ENCODE measurements at regions not wholly inside any gene's neighbourhood (a gene's known extent, or its start where the extent isn't known, plus 50 kb on each side); places are given as distances from the start of the nearest gene placed in this dataset.

- no peak for FAIRE-seq
- DNase-seq (ENCODE audit: insufficient read length, low spot score) = no peak
- no peak for TF ChIP-seq POLR2A (IDR thresholded peaks at IDR 0.05; ENCODE audit: low read depth, low read length)
These were observed 96.8 kb downstream of the ELAPOR2 start for GRCh38 chr7:86962623-86963022.

DNA sequence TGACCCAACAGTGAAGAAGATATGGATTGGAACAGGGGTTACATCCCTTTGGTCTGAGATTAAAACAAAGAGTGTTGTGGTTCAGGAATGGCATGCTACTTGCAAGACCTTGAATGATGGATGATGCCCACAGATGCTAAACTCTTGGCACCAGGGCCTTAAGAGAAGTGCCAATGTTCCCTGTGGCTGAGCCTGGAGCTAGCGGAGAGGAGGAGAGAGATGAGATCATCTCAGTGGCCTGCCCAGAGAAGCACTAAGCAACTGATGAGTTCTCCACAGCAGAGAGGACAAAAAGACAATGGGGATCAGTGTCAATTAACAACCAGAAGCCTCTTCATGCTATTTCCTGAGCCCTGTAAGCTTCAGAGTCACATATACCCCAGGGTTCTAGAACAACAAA, 97.8 kb downstream of the ELAPOR2 start:
- FAIRE-seq = no peak
- DNase-seq (ENCODE audit: insufficient read length, low spot score) = no peak
- TF ChIP-seq POLR2A (IDR thresholded peaks at IDR 0.05; ENCODE audit: low read depth, low read length) = no peak

GRCh38 chr7:86958380-86958779, 101.1 kb downstream of the ELAPOR2 start:
- no peak for DNase-seq (ENCODE audit: insufficient read length, low spot score)
- TF ChIP-seq POLR2A (IDR thresholded peaks at IDR 0.05; ENCODE audit: low read depth, low read length) = no peak
- FAIRE-seq = no peak

- DNase-seq (ENCODE audit: insufficient read length, low spot score) (no peak), FAIRE-seq (no peak)
- no peak for TF ChIP-seq POLR2A (IDR thresholded peaks at IDR 0.05; ENCODE audit: low read depth, low read length)
These were observed 102.9 kb downstream of the ELAPOR2 start for GRCh38 chr7:86956567-86956966.

- no peak for TF ChIP-seq POLR2A (IDR thresholded peaks at IDR 0.05; ENCODE audit: low read depth, low read length)
- DNase-seq (ENCODE audit: insufficient read length, low spot score) (no peak), FAIRE-seq (no peak)
These were observed 103.5 kb downstream of the ELAPOR2 start for GRCh38 chr7:86955895-86956503.

- FAIRE-seq (no peak), DNase-seq (ENCODE audit: insufficient read length, low spot score) (no peak)
- TF ChIP-seq POLR2A (IDR thresholded peaks at IDR 0.05; ENCODE audit: low read depth, low read length) = no peak
These were observed 104.5 kb downstream of the ELAPOR2 start for GRCh38 chr7:86954971-86955370.

DNA sequence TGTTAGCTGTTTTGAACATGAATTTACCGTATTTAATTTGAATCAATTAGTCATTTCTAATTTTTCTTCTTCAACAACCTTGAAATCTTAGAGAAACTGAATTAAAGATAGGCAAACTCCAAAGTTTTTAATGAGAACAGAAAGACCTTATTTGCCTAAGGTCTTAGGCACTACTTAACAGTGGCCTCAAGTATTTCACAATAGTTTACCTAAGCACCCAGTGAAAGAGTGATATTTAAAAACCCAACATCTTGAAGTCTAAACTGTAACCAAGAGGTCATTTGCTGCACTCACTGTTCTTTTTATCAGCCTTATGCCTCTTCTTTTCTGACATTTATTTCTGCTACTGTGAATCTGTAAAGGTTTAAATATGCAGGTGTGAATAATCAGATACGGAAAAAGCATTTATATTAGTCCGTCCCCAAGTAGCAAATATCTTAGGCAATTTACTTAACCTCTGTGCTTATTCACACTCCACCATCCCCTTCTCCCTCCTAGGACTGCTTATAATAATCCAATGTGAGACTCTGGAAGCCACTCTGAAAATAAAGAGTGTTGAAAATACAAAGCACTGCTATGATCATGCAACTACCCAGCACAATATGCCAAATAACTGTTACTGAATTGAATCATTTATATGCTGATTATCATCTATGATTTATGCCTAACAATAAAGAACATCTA, 105.7 kb downstream of the ELAPOR2 start:
- FAIRE-seq = no peak
- DNase-seq (ENCODE audit: insufficient read length, low spot score) = no peak
- TF ChIP-seq POLR2A (IDR thresholded peaks at IDR 0.05; ENCODE audit: low read depth, low read length) = no peak

GRCh38 chr7:86953219-86953618, 106.2 kb downstream of the ELAPOR2 start:
- FAIRE-seq (no peak), DNase-seq (ENCODE audit: insufficient read length, low spot score) (no peak)

DNA sequence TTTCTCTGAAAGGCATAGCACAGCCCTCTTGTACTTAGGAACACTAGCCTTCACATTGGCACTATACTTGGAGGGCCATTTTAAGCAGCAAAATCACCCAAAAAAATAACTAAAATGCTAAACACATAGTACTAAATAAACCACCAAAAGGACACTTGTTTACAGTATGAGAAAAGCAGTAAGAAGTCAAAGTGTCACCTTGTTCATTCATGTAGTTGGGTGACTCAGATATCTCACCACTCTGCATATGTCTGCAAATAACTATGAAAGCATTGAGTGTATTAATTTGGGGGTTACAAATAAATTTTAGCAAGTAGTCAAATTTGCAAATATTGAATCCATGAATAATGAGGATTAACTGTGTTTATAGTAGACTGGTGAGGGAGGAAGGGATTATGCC, 107.6 kb downstream of the ELAPOR2 start:
- FAIRE-seq (no peak), DNase-seq (ENCODE audit: insufficient read length, low spot score) (no peak)
- TF ChIP-seq POLR2A (IDR thresholded peaks at IDR 0.05; ENCODE audit: low read depth, low read length) = no peak

More at GRCh38 chr7:86953219-86953618, 106.2 kb downstream of the ELAPOR2 start:
- TF ChIP-seq POLR2A (IDR thresholded peaks at IDR 0.05; ENCODE audit: low read depth, low read length) = no peak

GRCh38 chr7:86950944-86951343, 108.5 kb downstream of the ELAPOR2 start:
- no peak for TF ChIP-seq POLR2A (IDR thresholded peaks at IDR 0.05; ENCODE audit: low read depth, low read length)
- DNase-seq (ENCODE audit: insufficient read length, low spot score) = no peak
- no peak for FAIRE-seq

GRCh38 chr7:86950360-86950759, 109.1 kb downstream of the ELAPOR2 start:
- no peak for FAIRE-seq
- DNase-seq (ENCODE audit: insufficient read length, low spot score) = no peak
- TF ChIP-seq POLR2A (IDR thresholded peaks at IDR 0.05; ENCODE audit: low read depth, low read length) = no peak

DNA sequence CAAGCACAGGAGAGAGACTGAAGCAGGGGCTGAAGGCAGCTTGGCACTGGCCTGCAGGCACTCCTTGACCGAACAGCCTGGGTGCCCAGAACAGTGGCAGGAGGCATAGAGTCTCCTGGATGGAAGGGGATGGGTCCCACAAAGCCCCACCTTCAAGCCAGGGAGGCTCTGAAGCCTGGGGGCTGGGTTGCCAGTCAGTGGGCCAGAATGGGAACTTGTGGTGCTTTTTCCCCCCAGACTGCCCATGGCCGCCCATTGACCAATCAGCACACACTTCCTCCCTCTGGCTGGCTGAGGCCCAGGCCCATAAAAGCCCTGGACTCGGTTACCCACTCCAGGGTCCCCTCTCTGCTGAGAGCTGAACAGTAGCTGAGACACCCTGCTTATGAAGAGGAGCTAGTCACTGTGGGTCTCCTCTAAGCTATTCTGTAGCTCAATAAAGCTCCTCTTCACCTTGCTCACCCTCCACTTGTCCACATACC, 109.6 kb downstream of the ELAPOR2 start:
- FAIRE-seq (no peak), DNase-seq (ENCODE audit: insufficient read length, low spot score) (no peak)
- no peak for TF ChIP-seq POLR2A (IDR thresholded peaks at IDR 0.05; ENCODE audit: low read depth, low read length)

- DNase-seq (ENCODE audit: insufficient read length, low spot score) (no peak), FAIRE-seq (no peak)
- TF ChIP-seq POLR2A (IDR thresholded peaks at IDR 0.05; ENCODE audit: low read depth, low read length) = no peak
These were observed 110.2 kb downstream of the ELAPOR2 start for GRCh38 chr7:86949052-86949778.

GRCh38 chr7:86947929-86948328, 111.5 kb downstream of the ELAPOR2 start:
- DNase-seq (ENCODE audit: insufficient read length, low spot score) = no peak
- FAIRE-seq = no peak
- TF ChIP-seq POLR2A (IDR thresholded peaks at IDR 0.05; ENCODE audit: low read depth, low read length) = no peak

Measured in H54 (cell line).